OCI-LY1 (cell line): ENCODE measurements at regions not wholly inside any gene's neighbourhood (a gene's known extent, or its start where the extent isn't known, plus 50 kb on each side); places are given as distances from the start of the nearest gene placed in this dataset.

Source experiments
- H2AFZ ChIP-seq: fragments of 200-600 bp; sonication (generic), shearing (Covaris generic); 2 replicates; pipeline ENCODE4 v1.6.0; 2014; ENCODE audit warnings: antibody characterized with exemption, mild to moderate bottlenecking, low read length
- H3F3A ChIP-seq: fragments of 200-600 bp; sonication (generic), shearing (Covaris generic); 2 replicates; pipeline ENCODE4 v1.6.0; 2014; ENCODE audit warnings: mild to moderate bottlenecking, antibody characterized with exemption, low read length, moderate library complexity; ENCODE audit not compliant: insufficient read depth
- H3K27ac ChIP-seq: fragments of 200-600 bp; sonication (generic); 2 replicates; pipeline ENCODE4 v1.5.1; 2014; ENCODE audit warnings: low read length, mixed run types, mild to moderate bottlenecking, low read depth; ENCODE audit not compliant: poor library complexity, severe bottlenecking
- H3K27me3 ChIP-seq: fragments of 200-600 bp; sonication (generic); 2 replicates; pipeline ENCODE4 v1.6.0; 2014; ENCODE audit warnings: antibody characterized with exemption, mild to moderate bottlenecking, low read length, moderate library complexity; ENCODE audit not compliant: insufficient read depth
- H3K36me3 ChIP-seq: fragments of 200-600 bp; sonication (generic); 2 replicates; pipeline ENCODE4 v1.6.1; 2014; ENCODE audit warnings: mild to moderate bottlenecking, antibody characterized with exemption, low read length, moderate library complexity, mixed read lengths; ENCODE audit not compliant: insufficient read depth
- H3K4me1 ChIP-seq: fragments of 200-600 bp; sonication (generic); 2 replicates; pipeline ENCODE4 v1.5.1; 2014; ENCODE audit warnings: mild to moderate bottlenecking, low read length, moderate library complexity; ENCODE audit not compliant: insufficient read depth, severe bottlenecking
- H3K4me2 ChIP-seq: fragments of 200-600 bp; sonication (generic), shearing (Covaris generic); 2 replicates; pipeline ENCODE4 v1.6.1; 2014; ENCODE audit warnings: low read length
- H3K4me3 ChIP-seq: fragments of 200-600 bp; sonication (generic); 2 replicates; pipeline ENCODE4 v1.5.1; 2014; ENCODE audit warnings: low read length, low read depth, mild to moderate bottlenecking, mixed read lengths; ENCODE audit not compliant: poor library complexity, severe bottlenecking
- H3K79me2 ChIP-seq: fragments of 200-600 bp; shearing (Covaris generic); 2 replicates; pipeline ENCODE4 v1.6.1; 2016; ENCODE audit warnings: mixed run types, low read length, mixed read lengths; ENCODE audit not compliant: insufficient read depth
- H3K9ac ChIP-seq: fragments of 200-600 bp; sonication (generic), shearing (Covaris generic); 2 replicates; pipeline ENCODE4 v1.6.1; 2014; ENCODE audit warnings: mild to moderate bottlenecking, low read length, mixed read lengths
- H3K9me2 ChIP-seq: fragments of 200-600 bp; sonication (generic), shearing (Covaris generic); 2 replicates; pipeline ENCODE4 v1.6.1; 2014; ENCODE audit warnings: low read depth, mild to moderate bottlenecking, low read length, mixed read lengths
- H3K9me3 ChIP-seq: fragments of 200-600 bp; shearing (Covaris generic); 2 replicates; pipeline ENCODE4 v1.6.1; 2014; ENCODE audit warnings: low read length, mixed read lengths
- H4K20me1 ChIP-seq: fragments of 200-600 bp; sonication (generic), shearing (Covaris generic); 2 replicates; pipeline ENCODE4 v1.6.0; 2016; ENCODE audit warnings: mild to moderate bottlenecking, low read length; ENCODE audit not compliant: insufficient read depth
- EZH2 ChIP-seq: fragments of 200-600 bp; sonication (generic), shearing (Covaris generic); IDR thresholded peaks from 2 replicates; pipeline ENCODE4 v1.8.0; 2017; ENCODE audit warnings: borderline replicate concordance, mixed run types, mild to moderate bottlenecking, antibody characterized with exemption, low read length, moderate library complexity, mixed read lengths
- TF ChIP-seq, protein P1 (sequence below): fragments of 200-600 bp; sonication (generic), shearing (Covaris generic); IDR thresholded peaks from 2 replicates; pipeline ENCODE4 v1.5.1; 2017; ENCODE audit warnings: mild to moderate bottlenecking, antibody characterized with exemption, low read length, moderate library complexity, mixed read lengths

DNA sequence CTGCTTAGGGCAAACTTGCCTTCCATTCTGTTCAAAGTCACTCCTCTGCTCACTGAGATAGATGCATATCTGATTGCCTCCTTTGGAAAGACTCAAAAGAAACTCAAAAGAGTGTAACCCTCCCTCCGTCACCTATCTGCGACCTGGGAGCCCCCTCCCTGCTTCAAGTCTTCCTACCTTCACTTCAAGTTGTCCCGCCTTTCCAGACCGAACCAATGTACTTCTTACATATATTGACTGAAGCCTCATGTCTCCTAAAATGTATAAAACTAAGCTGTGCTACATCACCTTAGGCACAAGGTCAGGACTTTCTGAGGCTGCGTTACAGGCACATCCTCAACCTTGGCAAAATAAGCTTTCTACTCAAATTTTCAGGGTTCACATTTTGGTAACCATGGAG is 77.4 kb upstream of the C1GALT1 start:
- no peak overlapping the region for H3K9ac ChIP-seq

DNA sequence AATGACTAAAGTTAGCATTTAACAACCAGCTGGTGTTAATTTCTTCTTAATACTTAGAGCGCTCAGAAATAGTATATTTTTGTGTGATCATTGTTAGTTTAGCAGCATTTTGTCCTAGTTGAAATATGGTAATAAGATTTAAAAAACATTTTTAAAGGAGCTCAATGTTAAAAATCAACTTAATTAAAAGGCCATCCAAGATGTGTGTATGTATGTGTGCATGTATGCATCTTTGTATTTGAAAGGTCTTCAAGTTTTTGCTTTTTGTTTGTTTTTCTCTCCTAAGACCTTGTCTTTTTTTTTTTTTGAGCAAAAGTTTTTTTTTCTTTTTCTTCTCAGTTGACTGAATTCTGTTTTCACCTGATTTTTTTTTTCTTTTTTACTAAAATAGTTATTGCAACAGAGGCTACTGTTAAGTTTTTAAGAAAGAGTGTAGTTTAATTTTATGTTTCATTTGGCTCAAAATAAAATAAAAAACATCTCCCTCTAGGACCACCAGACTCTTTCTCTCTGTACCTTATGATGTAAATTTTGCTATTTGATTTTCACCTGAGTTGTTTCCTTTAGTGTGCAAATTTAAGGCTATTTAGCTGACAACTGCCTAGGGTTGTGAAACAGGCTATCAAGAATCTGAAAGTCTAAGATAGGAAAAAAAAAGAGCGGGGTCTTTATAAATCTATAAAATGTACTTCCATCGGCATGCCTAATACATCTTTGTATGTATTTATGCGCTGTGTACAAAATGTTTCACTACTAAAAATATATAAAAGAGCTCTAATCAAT is 76.4 kb upstream of the C1GALT1 start:
- Histone ChIP-seq H3K4me3 (no peak overlapping the region), H3K27ac (no peak overlapping the region), H3K9me2 (no peaks in the 10 kb centered on the region), H3K4me1 (peaks cover 15% of the 10 kb centered on the region), H3K27me3 (no peaks in the 10 kb centered on the region), H3K9ac (no peak overlapping the region), H3K79me2 (no peaks in the 10 kb centered on the region), H3K4me2 (no peak overlapping the region), H3K36me3 (no peaks in the 10 kb centered on the region), H4K20me1 (no peaks in the 10 kb centered on the region), H3F3A (no peaks in the 10 kb centered on the region), H2AFZ (no peak overlapping the region), H3K9me3 (no peaks in the 10 kb centered on the region)
- TF ChIP-seq, protein P1, sequence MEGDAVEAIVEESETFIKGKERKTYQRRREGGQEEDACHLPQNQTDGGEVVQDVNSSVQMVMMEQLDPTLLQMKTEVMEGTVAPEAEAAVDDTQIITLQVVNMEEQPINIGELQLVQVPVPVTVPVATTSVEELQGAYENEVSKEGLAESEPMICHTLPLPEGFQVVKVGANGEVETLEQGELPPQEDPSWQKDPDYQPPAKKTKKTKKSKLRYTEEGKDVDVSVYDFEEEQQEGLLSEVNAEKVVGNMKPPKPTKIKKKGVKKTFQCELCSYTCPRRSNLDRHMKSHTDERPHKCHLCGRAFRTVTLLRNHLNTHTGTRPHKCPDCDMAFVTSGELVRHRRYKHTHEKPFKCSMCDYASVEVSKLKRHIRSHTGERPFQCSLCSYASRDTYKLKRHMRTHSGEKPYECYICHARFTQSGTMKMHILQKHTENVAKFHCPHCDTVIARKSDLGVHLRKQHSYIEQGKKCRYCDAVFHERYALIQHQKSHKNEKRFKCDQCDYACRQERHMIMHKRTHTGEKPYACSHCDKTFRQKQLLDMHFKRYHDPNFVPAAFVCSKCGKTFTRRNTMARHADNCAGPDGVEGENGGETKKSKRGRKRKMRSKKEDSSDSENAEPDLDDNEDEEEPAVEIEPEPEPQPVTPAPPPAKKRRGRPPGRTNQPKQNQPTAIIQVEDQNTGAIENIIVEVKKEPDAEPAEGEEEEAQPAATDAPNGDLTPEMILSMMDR, result no peak
- TF ChIP-seq EZH2, result no peak

More for the DNA sequence above, 77.4 kb upstream of the C1GALT1 start:
- H3K27me3 ChIP-seq, result no peaks in the 10 kb centered on the region
- no peaks in the 10 kb centered on the region for H4K20me1 ChIP-seq
- no peak overlapping the region for H3K4me2 ChIP-seq
- peaks cover 15% of the 10 kb centered on the region for H3K4me1 ChIP-seq
- H3K79me2 ChIP-seq, result no peaks in the 10 kb centered on the region
- no peak overlapping the region for H3K27ac ChIP-seq
- no peaks in the 10 kb centered on the region for H3K9me2 ChIP-seq
- H3F3A ChIP-seq, result no peaks in the 10 kb centered on the region
- H2AFZ ChIP-seq, result no peak overlapping the region
- TF ChIP-seq, protein P1, result no peak
- no peak for TF ChIP-seq EZH2
- H3K4me3 ChIP-seq, result no peak overlapping the region
- no peaks in the 10 kb centered on the region for H3K9me3 ChIP-seq
- H3K36me3 ChIP-seq, result no peaks in the 10 kb centered on the region

DNA sequence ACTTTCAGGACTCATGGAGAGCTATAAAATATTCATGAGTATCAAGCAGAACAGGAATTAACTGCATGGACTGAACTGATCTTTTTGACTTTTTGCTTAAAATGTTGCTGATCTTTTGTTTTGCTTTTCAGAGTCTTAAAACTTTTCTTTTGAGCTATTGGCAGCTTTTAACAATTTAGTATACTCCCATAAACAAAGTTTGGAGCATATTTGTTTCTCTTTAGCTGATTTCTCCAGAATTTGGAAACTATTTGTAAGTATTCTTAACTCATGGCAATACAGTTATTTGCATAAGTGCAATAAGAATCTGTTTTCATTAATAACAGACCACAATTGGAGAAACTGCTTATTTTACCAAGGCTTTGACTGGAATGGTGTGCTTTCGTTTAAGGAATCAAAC is 73.4 kb upstream of the C1GALT1 start:
- Histone ChIP-seq H3K9me3 (no peaks in the 10 kb centered on the region), H4K20me1 (no peaks in the 10 kb centered on the region), H3K79me2 (no peaks in the 10 kb centered on the region), H3F3A (no peaks in the 10 kb centered on the region), H3K27me3 (no peaks in the 10 kb centered on the region), H3K36me3 (no peaks in the 10 kb centered on the region), H3K4me3 (no peak overlapping the region), H3K27ac (no peak overlapping the region), H3K4me1 (peaks cover 11% of the 10 kb centered on the region), H3K4me2 (no peak overlapping the region), H2AFZ (no peak overlapping the region), H3K9ac (no peak overlapping the region), H3K9me2 (no peaks in the 10 kb centered on the region)
- TF ChIP-seq, protein P1, result no peak
